ENCODE measurements at regions not wholly inside any gene's neighbourhood (a gene's known extent, or its start where the extent isn't known, plus 50 kb on each side); places are given as distances from the start of the nearest gene placed in this dataset.

- DNase-seq (no peak), ATAC-seq (no peak)
These were observed 65.4 kb upstream of the STK32A start for GRCh38 chr5:147169399-147169798.

- DNase-seq, result no peak
- no peak for ATAC-seq
These were observed 64.9 kb upstream of the STK32A start for GRCh38 chr5:147169901-147170300.

- DNase-seq (no peak), ATAC-seq (no peak)
These were observed 64.2 kb upstream of the STK32A start for GRCh38 chr5:147170603-147171002.

GRCh38 chr5:147174671-147175265 lies 60.1 kb upstream of the STK32A start:
- DNase-seq (no peak), ATAC-seq (no peak)

- DNase-seq (no peak), ATAC-seq (no peak)
These were observed 59.2 kb upstream of the STK32A start for GRCh38 chr5:147175516-147176097.

GRCh38 chr5:147176422-147176821 lies 58.4 kb upstream of the STK32A start:
- ATAC-seq (no peak), DNase-seq (no peak)

GRCh38 chr5:147177125-147177840 lies 57.5 kb upstream of the STK32A start:
- ATAC-seq (no peak), DNase-seq (no peak)

- DNase-seq, result no peak
- no peak for ATAC-seq
These were observed 55.2 kb upstream of the STK32A start for GRCh38 chr5:147179562-147180147.

- ATAC-seq (no peak), DNase-seq (no peak)
These were observed 54.1 kb upstream of the STK32A start for GRCh38 chr5:147180751-147181150.

All from stimulated activated naive CD8-positive, alpha-beta T cell treated with anti-CD3 and anti-CD28 coated beads, Interleukin-15, Interleukin-2, amounts not matched to agents 100 U/mL and 50 U/mL, for 24 hours (primary cell).